ENCODE measurements at regions not wholly inside any gene's neighbourhood (a gene's known extent, or its start where the extent isn't known, plus 50 kb on each side); places are given as distances from the start of the nearest gene placed in this dataset.

DNA sequence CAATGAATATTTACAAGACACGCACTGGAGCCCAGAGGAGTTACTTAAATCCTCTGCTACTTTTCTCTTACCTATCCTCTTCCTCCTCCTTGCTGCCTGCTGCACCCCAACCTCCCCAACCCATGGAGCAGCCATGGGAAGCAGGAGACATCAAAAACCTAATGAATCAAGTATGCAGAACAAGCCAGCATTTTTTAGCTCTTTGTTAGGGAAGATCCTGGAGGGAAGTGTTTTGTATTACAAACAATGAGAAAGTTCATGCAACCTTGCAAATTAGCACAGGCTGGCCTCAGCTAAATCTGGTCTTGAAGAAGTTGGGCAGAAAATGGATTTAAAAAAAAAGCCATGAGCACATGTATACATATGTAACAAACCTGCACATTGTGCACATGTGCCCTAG is 498.8 kb downstream of the KIF4B start:
- TF ChIP-seq POLR2A (IDR thresholded peaks at IDR 0.05; ENCODE audit: low read depth, low read length) (no peak), TAF1 (IDR thresholded peaks at IDR 0.05; ENCODE audit: borderline replicate concordance, low read depth, low read length) (no peak), POLR2AphosphoS5 (IDR thresholded peaks at IDR 0.05; ENCODE audit: low read depth, low read length) (no peak)

All from GM12892 (cell line).